GM18858 (cell line): ENCODE measurements at regions not wholly inside any gene's neighbourhood (a gene's known extent, or its start where the extent isn't known, plus 50 kb on each side); places are given as distances from the start of the nearest gene placed in this dataset.
A peak's percentile ranks its signal among the peaks of the same experiment; 100 is the strongest.

Source experiments
- ATAC-seq: cut with Tn5 transposase; IDR thresholded peaks from one replicate; pipeline ENCODE4 v1.9.1; 2021; ENCODE audit not compliant: unreplicated experiment

- no peak for ATAC-seq
Measured at GRCh38 chr10:58932577-58933314, 243.7 kb upstream of the PHYHIPL start.

GRCh38 chr10:58936364-58936763, 240.1 kb upstream of the PHYHIPL start:
- no peak for ATAC-seq

GRCh38 chr10:58937423-58937822, 239.0 kb upstream of the PHYHIPL start:
- ATAC-seq, result no peak

GRCh38 chr10:58942724-58943123, 233.7 kb upstream of the PHYHIPL start:
- ATAC-seq, result no peak

GRCh38 chr10:58943256-58943890, 233.1 kb upstream of the PHYHIPL start:
- no peak for ATAC-seq

GRCh38 chr10:58943960-58944359, 232.5 kb upstream of the PHYHIPL start:
- ATAC-seq, result no peak

- ATAC-seq, result no peak
Measured at GRCh38 chr10:58948303-58948702, 228.1 kb upstream of the PHYHIPL start.

GRCh38 chr10:58950618-58951017, 225.8 kb upstream of the PHYHIPL start:
- ATAC-seq, result no peak

- no peak for ATAC-seq
Measured at GRCh38 chr10:58951087-58951486, 225.4 kb upstream of the PHYHIPL start.

GRCh38 chr10:58951746-58952145, 224.7 kb upstream of the PHYHIPL start:
- no peak for ATAC-seq

- ATAC-seq, result no peak
Measured at GRCh38 chr10:58952162-58952601, 224.3 kb upstream of the PHYHIPL start.

GRCh38 chr10:58952747-58953466, 223.5 kb upstream of the PHYHIPL start:
- peak; percentile 78 for ATAC-seq

- no peak for ATAC-seq
Measured at GRCh38 chr10:58954178-58954577, 222.3 kb upstream of the PHYHIPL start.

- no peak for ATAC-seq
Measured at GRCh38 chr10:58955615-58956014, 220.8 kb upstream of the PHYHIPL start.

GRCh38 chr10:58956926-58957325, 219.5 kb upstream of the PHYHIPL start:
- no peak for ATAC-seq

- ATAC-seq, result no peak
Measured at GRCh38 chr10:58957517-58957916, 218.9 kb upstream of the PHYHIPL start.

GRCh38 chr10:58963101-58963534, 213.3 kb upstream of the PHYHIPL start:
- no peak for ATAC-seq

GRCh38 chr10:58963723-58964124, 212.7 kb upstream of the PHYHIPL start:
- ATAC-seq, result no peak

GRCh38 chr10:58965855-58966254, 210.6 kb upstream of the PHYHIPL start:
- no peak for ATAC-seq

GRCh38 chr10:58967551-58968388, 208.7 kb upstream of the PHYHIPL start:
- peak; percentile 54 for ATAC-seq

- ATAC-seq, result no peak
Measured at GRCh38 chr10:58968389-58968755, 208.1 kb upstream of the PHYHIPL start.
